ENCODE measurements at regions not wholly inside any gene's neighbourhood (a gene's known extent, or its start where the extent isn't known, plus 50 kb on each side); places are given as distances from the start of the nearest gene placed in this dataset.

DNA sequence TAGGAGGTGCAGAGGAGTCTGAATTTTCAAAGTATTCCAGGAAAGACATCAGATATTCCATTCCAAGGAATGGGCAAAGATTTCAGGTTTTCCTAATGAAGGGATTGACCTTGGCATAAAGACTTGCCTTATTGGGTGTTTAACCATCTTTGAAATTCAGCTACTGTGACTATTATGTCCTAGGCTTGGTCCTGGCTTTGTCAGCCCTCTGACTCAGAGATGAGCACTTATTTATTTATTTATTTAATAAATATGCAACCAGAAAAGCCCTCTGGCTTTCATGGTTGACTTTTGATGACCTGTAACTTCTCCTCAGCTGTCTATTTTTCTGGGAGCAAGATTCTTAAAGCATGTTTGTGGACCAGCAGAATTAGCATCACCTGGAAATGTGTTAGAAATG lies 455.1 kb downstream of the KIF2B start:
- intact Hi-C loops (cut with DNase I) = no loop called here
- no peak for DNase-seq

DNA sequence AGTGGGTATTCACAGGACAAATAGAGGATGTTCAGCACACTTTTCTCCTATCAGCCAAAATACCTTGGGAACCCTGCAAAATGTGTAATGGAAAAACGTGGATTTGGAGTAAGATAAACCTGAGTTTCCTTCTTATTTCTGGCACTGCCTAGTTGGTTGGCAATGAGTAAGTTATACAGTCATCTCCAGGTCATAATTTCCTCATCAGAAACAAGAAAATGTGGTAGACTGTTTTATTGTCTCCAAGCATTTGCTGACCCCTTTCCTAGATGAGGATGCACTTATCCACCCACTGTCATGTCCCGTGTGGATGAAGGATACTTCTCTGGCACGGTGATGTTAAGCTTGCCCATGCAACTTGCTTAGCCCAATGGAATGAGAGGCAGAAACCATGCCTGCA lies 458.0 kb downstream of the KIF2B start:
- no peak overlapping the region for H3K27ac ChIP-seq
- no peaks in the 10 kb centered on the region for H3K9me3 ChIP-seq
- TF ChIP-seq POLR2A (IDR thresholded peaks at IDR 0.05) = no peak
- TF ChIP-seq, protein P1, sequence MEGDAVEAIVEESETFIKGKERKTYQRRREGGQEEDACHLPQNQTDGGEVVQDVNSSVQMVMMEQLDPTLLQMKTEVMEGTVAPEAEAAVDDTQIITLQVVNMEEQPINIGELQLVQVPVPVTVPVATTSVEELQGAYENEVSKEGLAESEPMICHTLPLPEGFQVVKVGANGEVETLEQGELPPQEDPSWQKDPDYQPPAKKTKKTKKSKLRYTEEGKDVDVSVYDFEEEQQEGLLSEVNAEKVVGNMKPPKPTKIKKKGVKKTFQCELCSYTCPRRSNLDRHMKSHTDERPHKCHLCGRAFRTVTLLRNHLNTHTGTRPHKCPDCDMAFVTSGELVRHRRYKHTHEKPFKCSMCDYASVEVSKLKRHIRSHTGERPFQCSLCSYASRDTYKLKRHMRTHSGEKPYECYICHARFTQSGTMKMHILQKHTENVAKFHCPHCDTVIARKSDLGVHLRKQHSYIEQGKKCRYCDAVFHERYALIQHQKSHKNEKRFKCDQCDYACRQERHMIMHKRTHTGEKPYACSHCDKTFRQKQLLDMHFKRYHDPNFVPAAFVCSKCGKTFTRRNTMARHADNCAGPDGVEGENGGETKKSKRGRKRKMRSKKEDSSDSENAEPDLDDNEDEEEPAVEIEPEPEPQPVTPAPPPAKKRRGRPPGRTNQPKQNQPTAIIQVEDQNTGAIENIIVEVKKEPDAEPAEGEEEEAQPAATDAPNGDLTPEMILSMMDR (IDR thresholded peaks at IDR 0.05) = no peak
- no peaks in the 10 kb centered on the region for H3K27me3 ChIP-seq
- intact Hi-C loops (cut with DNase I) = no loop called here
- H3K36me3 ChIP-seq = no peaks in the 10 kb centered on the region
- no peak for DNase-seq
- H3K4me1 ChIP-seq = peaks cover 0 to 3% (median 0%) of the 10 kb centered on the region in 3 donors
- WGBS, 2 donors = 22 to 55% methylated on average over 2 to 3 of the region's 3 CpGs
- H3K4me3 ChIP-seq = no peak overlapping the region

More for the DNA sequence above, 455.1 kb downstream of the KIF2B start:
- peaks cover 0 to 3% (median 0%) of the 10 kb centered on the region in 3 donors for H3K4me1 ChIP-seq
- no peaks in the 10 kb centered on the region for H3K9me3 ChIP-seq
- TF ChIP-seq POLR2A (IDR thresholded peaks at IDR 0.05) = no peak
- TF ChIP-seq, protein P1 (IDR thresholded peaks at IDR 0.05) = no peak
- H3K4me3 ChIP-seq = no peak overlapping the region
- H3K27me3 ChIP-seq = no peaks in the 10 kb centered on the region
- H3K27ac ChIP-seq = no peak overlapping the region
- no peaks in the 10 kb centered on the region for H3K36me3 ChIP-seq

DNA sequence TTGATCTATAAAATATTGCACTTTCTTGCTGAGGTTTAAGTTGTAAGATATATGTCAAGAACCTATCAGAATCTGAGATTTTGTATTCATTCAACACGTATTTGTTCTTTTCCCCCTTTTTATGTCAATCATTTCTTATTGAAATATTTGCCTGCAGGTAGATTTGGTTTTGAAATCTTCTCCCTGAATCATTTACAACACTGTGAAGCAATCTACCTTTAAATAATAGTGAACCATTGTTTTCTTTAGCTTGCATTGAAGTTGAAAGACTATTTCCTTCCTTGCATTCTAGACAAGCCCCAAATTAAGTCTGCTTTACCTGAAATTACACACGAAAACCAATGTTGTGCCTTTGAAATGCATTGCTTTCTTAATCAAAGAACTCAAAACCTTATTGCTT lies 460.2 kb downstream of the KIF2B start:
- Histone ChIP-seq H3K9me3 (no peaks in the 10 kb centered on the region), H3K4me1 (peaks cover 0 to 3% (median 0%) of the 10 kb centered on the region in 3 donors), H3K4me3 (no peak overlapping the region), H3K36me3 (no peaks in the 10 kb centered on the region), H3K27me3 (no peaks in the 10 kb centered on the region), H3K27ac (no peak overlapping the region)
- no peak for DNase-seq
- intact Hi-C loops (cut with DNase I) = no loop called here
- TF ChIP-seq, protein P1 (IDR thresholded peaks at IDR 0.05) = no peak
- no peak for TF ChIP-seq POLR2A (IDR thresholded peaks at IDR 0.05)
- 28 to 33% methylated on average over 2 of the region's 2 CpGs for WGBS, 2 donors

DNA sequence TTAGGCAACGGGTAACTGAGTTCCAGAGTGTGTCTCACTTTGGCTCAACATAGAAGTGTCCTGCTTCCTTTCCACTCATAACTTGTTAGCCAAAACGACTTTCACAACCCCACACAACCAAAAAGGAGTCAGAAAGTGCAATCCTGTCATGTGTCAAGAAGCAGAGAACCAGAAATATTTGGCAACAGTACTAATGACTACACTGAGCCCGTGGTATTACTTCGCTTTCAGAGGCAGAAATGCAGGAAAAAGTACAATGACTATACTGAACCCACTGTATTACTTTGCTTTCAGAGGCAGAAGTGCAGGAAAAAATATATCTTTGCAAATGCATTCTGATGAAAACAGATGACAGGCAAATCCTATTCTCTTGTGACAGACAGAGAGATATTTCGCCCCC lies 484.6 kb downstream of the KIF2B start:
- H3K27ac ChIP-seq = no peak overlapping the region
- DNase-seq = no peak
- H3K4me1 ChIP-seq = no peaks in the 10 kb centered on the region
- no peaks in the 10 kb centered on the region for H3K27me3 ChIP-seq
- 62 to 70% methylated on average over 4 to 5 of the region's 5 CpGs for WGBS, 2 donors
- no peak overlapping the region for H3K4me3 ChIP-seq
- intact Hi-C loops (cut with DNase I) = no loop called here
- TF ChIP-seq POLR2A (IDR thresholded peaks at IDR 0.05) = no peak
- TF ChIP-seq, protein P1 (IDR thresholded peaks at IDR 0.05) = no peak
- H3K36me3 ChIP-seq = no peaks in the 10 kb centered on the region
- no peaks in the 10 kb centered on the region for H3K9me3 ChIP-seq

DNA sequence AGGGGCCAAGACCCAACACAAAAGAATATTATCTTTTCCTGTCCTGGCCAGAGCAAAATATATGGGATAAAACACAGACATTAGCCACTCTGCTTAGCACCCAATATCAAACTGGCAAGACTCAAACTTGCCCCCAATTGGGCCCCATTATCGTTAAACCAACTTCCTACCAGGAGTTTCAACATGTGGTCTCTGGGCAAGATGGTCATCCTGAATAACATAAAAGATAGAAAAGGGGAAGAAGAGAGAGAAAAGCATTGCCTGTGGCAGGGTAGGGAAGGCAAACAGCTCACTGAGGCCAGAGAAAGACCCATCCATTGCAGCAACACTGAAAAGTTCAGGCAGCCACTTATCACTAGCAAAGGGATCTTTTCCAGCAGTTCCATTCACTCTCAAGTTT lies 502.1 kb downstream of the KIF2B start:
- Histone ChIP-seq H3K4me1 (no peaks in the 10 kb centered on the region), H3K27ac (no peak overlapping the region), H3K9me3 (no peaks in the 10 kb centered on the region), H3K27me3 (no peaks in the 10 kb centered on the region), H3K4me3 (no peak overlapping the region), H3K36me3 (no peaks in the 10 kb centered on the region)
- WGBS, 2 donors = 67 to 73% methylated on average over 1 of the region's 1 CpG
- intact Hi-C loops (cut with DNase I) = no loop called here
- no peak for TF ChIP-seq POLR2A (IDR thresholded peaks at IDR 0.05)
- TF ChIP-seq, protein P1 (IDR thresholded peaks at IDR 0.05) = no peak
- DNase-seq = no peak

All from esophagus squamous epithelium (tissue), 5 donors.